OCI-LY1 (cell line): ENCODE measurements at regions not wholly inside any gene's neighbourhood (a gene's known extent, or its start where the extent isn't known, plus 50 kb on each side); places are given as distances from the start of the nearest gene placed in this dataset.

Source experiments
- CTCF ChIP-seq: fragments of 200-600 bp; sonication (generic), shearing (Covaris generic); IDR thresholded peaks from 2 replicates; pipeline ENCODE4 v1.5.1; 2017; ENCODE audit warnings: mild to moderate bottlenecking, antibody characterized with exemption, low read length, moderate library complexity, mixed read lengths
- EZH2 ChIP-seq: fragments of 200-600 bp; sonication (generic), shearing (Covaris generic); IDR thresholded peaks from 2 replicates; pipeline ENCODE4 v1.8.0; 2017; ENCODE audit warnings: borderline replicate concordance, mixed run types, mild to moderate bottlenecking, antibody characterized with exemption, low read length, moderate library complexity, mixed read lengths

GRCh38 chr6:110037726-110038295 lies 59.7 kb downstream of the GPR6 start:
- TF ChIP-seq CTCF (no peak), EZH2 (no peak)
